NCI-H526 (cell line): ENCODE measurements at regions not wholly inside any gene's neighbourhood (a gene's known extent, or its start where the extent isn't known, plus 50 kb on each side); places are given as distances from the start of the nearest gene placed in this dataset.
A peak's percentile ranks its signal among the peaks of the same experiment; 100 is the strongest.

ENCODE experiments used
- DNase-seq, 2 experiments: peaks; one replicate each; lab custom pipeline; 2025; lab: John Stamatoyannopoulos, UW

DNA sequence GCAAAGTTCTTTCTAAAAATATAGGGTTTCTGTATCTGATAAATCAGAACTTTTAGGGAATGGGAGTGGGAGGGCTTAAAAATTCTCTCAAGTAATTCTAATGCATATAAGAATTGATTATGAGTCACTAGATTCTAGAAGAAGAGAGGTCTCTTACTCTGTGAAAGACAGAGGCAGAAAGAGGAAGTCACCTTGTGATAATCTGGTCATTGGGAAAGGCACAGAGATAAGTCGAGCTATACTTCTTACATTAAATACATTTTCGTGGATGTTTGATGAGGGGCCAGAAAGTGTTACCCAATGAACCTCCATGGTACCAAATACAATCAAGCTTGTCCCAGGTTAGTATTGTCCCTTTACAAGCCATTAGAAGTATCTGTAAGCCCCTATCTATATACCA lies 134.4 kb downstream of the MAD2L1 start:
- DNase-seq = no peak

GRCh38 chr4:119930546-119930945 lies 136.1 kb downstream of the MAD2L1 start:
- no peak for DNase-seq

GRCh38 chr4:119921830-119922229 lies 144.8 kb downstream of the MAD2L1 start:
- DNase-seq = no peak

DNA sequence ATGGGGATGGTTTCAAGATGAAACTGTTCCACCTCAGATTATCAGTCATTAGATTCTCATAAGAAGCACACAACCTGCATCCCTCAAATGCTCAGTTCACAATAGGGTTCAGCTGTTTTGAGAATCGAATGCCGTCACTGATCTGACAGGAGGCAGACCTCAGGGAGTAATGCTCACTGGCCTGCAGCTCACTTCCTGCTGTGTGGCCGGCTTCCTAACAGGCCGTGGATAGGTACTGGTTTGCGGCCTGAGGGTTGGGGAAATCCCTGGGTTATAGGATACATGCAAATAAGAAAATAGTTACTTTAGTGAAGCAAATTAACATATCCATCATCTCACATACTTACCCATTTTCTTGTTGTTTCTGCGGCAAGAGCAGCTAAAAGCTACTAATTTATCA lies 160.4 kb downstream of the MAD2L1 start:
- no peak for DNase-seq

DNA sequence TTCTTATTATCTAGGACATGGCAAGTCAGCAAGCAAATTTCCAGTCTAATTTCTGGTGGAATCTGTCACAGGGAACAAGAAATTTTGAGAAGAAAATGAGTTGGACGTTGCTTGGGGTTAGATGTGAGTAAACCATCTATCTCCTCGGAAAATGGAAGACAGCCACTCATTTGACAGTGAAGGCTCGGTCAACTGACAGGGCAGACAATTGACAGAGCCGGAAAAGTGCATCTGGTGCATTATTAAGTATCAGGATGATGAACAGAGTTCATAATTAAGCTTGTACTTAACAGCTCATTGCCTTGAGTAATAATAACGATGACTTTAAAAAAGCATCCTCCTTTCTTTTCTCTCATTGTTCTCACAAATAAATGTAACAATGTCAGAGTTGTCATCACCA lies 168.4 kb downstream of the MAD2L1 start:
- no peak for DNase-seq

GRCh38 chr4:119897260-119897659 lies 169.4 kb downstream of the MAD2L1 start:
- no peak for DNase-seq

GRCh38 chr4:119894650-119895208 lies 171.9 kb downstream of the MAD2L1 start:
- DNase-seq = no peak

GRCh38 chr4:119873794-119874325 lies 192.8 kb downstream of the MAD2L1 start:
- no peak for DNase-seq

DNA sequence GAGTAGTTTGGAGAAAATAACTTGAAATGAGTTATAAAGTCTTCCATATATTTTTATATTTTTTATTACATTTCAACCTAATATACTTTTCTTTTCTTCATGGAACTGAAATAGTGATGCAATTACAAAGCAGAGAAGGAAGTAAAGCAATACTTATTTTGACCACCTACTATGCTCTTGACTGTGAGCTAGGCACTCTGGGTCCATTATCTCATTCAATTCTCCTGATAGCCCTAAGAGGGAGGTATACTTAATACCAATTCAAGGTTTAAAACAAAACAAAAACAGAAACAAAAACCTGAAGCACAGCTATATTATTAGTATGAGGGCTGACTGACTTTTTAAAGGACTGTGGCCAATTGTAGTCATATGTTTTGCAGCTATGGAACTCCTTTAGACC lies 193.5 kb downstream of the MAD2L1 start:
- no peak for DNase-seq

- DNase-seq = peak in 1 of 2 experiments; percentile 4
Observed at GRCh38 chr4:119872371-119873016, 194.2 kb downstream of the MAD2L1 start.

DNA sequence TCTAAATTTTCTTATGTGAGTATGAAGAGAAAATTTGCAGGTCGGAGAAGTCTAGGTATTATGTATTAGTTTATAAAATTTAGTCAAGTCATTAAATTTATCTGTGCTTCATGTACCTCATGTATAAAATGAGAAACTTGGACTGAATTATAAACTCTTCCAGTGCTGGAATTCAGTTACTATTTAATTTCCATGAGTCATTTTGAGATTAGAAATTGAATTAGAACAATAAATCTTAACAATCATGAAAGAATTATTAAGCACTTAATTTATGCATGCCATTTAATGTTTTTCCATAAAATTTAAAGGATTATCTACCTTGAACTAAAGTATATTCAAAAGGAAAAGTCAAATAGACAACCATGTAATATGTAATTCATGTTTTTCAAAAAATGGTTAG lies 195.8 kb downstream of the MAD2L1 start:
- no peak for DNase-seq

GRCh38 chr4:119865789-119866188 lies 200.9 kb downstream of the MAD2L1 start:
- DNase-seq = no peak

DNA sequence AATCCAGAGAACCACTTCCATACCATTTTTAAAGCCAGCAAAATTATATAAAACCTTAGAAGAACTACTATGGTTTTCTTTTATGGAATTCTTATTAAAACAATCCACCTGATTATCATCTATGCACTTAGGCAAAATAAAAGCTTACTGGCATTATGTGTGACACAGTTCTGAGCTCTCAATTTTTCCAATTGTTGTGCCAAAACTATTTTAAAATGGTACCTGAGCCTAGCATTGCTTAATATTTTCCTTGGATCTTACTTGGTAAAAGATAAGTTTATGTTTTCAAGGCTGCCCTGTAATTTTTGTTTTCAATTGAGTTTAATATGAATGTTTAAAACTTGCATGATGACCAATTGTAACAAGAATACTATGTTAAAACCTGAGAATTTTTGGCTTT lies 201.3 kb downstream of the MAD2L1 start:
- no peak for DNase-seq

GRCh38 chr4:119861731-119862130 lies 204.9 kb downstream of the MAD2L1 start:
- no peak for DNase-seq

DNA sequence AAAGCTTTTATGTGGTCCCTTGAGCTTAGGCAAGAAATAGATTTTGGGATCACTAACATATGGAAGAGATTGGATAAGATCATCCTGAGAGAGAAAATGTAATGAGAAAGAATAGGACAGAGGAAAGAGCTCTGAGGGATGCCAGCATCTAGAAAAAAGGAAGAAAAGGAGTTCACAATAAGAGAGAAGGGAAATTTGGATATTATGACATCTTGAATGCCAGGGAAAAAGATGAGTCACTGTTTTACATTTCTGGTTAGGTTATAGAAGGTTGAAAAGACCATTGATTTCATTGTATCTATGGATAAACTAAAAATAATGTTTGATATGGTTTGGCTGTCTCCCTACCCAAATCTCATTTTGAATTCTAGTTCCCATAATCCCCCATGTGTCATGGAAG lies 208.5 kb downstream of the MAD2L1 start:
- no peak for DNase-seq

DNA sequence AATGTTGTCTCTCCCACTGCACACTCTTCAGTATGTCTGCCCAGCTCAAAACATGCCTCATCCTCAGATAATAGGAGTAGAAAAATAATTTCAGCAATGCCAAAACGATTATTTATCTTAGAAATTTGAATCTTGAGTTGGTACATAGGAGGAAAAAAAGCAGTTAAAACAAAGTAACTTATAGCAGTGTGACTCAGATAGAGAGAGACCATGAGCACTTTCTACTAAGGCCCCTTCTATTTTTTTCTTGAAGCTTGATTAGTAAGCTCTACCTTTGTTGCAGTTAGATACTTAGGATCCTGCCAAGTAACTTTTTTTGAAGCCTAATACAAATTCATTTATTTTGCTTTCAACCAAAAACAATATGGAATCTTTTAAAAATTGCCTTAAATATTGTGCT lies 212.3 kb downstream of the MAD2L1 start:
- no peak for DNase-seq

GRCh38 chr4:119851649-119852048 lies 215.0 kb downstream of the MAD2L1 start:
- DNase-seq = no peak

GRCh38 chr4:119841361-119841760 lies 212.8 kb upstream of the PDE5A start:
- DNase-seq = no peak

- no peak for DNase-seq
Observed at GRCh38 chr4:119835613-119835910, 207.0 kb upstream of the PDE5A start.

- no peak for DNase-seq
Observed at GRCh38 chr4:119834906-119835612, 206.5 kb upstream of the PDE5A start.

GRCh38 chr4:119833611-119834010 lies 205.0 kb upstream of the PDE5A start:
- no peak for DNase-seq

DNA sequence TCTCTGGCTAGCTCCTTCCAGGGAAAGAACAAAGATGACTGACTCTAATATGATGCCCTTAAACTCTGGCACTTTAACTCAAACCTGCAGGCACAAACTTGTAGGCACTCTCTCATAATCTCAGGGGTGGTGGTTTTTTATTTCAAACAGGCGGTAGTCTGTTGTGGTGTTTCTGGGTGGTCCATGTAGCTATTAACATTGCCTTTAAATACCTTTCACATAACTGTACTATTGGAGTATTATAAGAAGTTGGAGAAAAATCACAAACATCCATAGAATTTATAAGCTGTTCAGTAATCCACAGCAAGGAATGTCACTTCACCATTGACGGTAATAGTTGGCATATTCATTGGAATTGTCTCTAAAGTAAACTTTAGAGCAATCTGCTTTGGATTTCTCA lies 204.2 kb upstream of the PDE5A start:
- no peak for DNase-seq

DNA sequence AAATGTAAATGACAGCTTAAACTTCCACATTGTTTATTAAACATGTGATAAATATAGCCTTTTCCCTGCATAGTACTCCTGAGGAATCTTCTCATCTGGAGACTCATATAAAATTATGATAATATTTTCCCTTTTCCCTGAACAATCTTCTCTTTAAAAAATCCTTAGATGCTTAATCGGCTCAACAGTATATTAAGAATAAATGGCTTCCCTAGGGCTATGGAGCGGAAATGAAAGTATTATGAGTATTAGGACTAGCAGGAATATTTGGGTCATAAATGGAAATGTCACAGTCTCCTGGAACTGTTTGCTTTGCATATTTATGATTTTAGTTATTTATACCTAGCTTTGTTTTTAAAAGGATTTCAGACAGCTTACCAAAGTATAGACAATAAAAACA lies 200.7 kb upstream of the PDE5A start:
- no peak for DNase-seq

- DNase-seq = no peak
Observed at GRCh38 chr4:119825696-119826095, 197.1 kb upstream of the PDE5A start.
